HG02588 (cell line): ENCODE measurements at regions not wholly inside any gene's neighbourhood (a gene's known extent, or its start where the extent isn't known, plus 50 kb on each side); places are given as distances from the start of the nearest gene placed in this dataset.
"Not testable (repeated sequence)": the region's sequence is repeated elsewhere in the genome, so short reads cannot be mapped to it uniquely, and the experiment has no call there.

ENCODE experiments used
- ATAC-seq: cut with Tn5 transposase; IDR thresholded peaks from one replicate; pipeline ENCODE4 v1.9.1; 2021; ENCODE audit warnings: mild to moderate bottlenecking, moderate library complexity; ENCODE audit not compliant: unreplicated experiment

- ATAC-seq = no peak
These were observed 185.9 kb downstream of the RGS9 start for GRCh38 chr17:65323049-65323448.

GRCh38 chr17:65320820-65321219, 183.7 kb downstream of the RGS9 start:
- ATAC-seq = no peak

- ATAC-seq = no peak
These were observed 177.0 kb downstream of the RGS9 start for GRCh38 chr17:65314212-65314611.

- no peak for ATAC-seq
These were observed 175.7 kb downstream of the RGS9 start for GRCh38 chr17:65312718-65313377.

DNA sequence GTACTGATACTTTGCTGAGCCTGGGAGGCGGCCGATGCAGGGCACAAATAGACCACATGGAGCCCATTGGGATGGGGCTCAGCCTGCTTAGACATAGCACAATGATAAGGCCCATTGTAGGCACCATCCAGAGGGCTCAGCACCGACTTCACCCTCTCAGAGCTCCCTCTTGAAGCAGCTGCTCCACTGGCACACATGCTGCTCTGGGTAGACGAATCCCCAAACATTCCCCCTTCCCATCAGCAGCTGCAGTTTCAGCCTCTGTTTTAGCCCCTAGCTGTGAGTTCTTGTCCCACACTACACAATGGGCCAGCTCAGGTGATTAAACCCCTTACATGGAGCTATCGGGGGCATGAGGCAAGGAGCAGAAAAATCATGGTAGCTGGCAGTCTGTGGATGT, 174.1 kb downstream of the RGS9 start:
- no peak for ATAC-seq

DNA sequence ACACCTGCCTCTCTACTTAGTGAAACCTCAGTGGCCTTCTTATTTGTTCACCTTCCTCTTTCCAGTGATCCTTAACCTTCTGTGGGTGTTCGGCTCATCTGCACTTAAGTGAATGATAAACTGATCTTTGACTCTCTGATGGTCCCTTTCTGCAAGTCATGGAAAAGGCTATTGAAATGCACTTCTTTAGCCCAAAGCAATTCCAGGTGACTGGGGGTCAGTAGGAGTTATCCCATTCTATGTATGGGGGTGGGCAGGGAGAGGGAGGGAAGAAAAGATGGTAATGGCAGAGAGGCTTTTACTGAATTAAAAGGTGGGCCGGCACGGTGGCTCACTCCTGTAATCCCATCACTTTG, 170.8 kb downstream of the RGS9 start:
- no peak for ATAC-seq

DNA sequence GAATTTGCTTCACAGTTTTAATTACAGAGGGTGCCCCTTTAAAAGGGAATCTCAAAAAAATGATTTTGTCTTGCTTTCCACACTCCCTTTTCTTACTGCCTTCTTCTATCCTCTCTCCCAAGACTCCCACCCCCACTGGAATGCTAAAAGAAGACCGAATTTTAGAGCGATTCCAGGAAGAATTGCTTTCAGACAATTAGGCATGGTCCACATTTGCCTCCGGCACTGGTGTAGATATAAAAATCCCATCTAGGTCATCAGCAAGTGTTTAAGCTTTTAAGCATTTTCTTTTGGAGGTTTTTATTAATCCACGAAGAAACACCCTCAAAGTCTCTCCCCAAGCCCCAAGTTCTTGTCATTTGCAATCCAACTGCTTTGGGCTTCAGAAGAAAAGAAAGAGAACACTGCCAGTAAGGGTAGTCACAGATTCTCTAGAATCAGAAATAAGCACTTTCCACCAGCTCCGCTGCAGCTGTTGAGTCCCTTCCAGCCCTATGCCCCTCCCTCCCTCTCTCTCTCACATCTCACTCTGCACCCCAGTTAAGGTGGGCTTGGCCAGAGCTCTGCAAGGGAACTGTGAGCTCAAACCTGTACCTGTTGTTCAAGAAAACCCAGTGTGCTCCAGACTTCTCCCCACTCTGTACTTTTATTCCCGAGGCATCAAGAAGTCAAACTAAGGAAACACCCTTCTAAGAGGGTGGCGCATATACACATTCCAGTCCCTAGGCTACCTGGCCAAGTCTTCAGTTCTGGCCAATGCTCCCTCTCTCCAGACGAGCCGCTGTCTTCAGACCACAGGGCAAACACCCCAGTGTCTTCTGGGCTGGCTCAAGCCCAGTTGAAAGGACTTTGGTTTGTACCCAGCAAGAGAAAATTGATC, 170.2 kb downstream of the RGS9 start:
- no peak for ATAC-seq

DNA sequence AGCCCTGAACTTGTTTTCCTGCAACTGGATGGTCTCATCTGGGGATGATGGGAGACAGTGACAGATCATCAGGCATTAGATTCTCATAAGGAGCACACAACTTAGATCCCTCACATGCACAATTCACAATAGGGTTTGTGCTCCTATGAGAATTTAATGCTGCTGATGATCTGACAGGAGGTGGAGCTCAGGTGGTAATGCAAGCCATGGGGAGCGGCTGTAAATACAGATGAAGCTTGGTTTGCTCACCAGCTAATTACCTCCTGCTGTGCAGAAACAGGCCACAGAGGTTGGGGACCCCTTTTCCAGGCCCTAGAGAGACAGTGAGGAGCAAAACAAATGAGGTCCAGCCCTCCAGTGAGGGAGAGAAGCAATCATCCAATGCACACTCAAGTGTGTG, 168.6 kb downstream of the RGS9 start:
- ATAC-seq = no peak

- no peak for ATAC-seq
These were observed 167.9 kb downstream of the RGS9 start for GRCh38 chr17:65305116-65305515.

DNA sequence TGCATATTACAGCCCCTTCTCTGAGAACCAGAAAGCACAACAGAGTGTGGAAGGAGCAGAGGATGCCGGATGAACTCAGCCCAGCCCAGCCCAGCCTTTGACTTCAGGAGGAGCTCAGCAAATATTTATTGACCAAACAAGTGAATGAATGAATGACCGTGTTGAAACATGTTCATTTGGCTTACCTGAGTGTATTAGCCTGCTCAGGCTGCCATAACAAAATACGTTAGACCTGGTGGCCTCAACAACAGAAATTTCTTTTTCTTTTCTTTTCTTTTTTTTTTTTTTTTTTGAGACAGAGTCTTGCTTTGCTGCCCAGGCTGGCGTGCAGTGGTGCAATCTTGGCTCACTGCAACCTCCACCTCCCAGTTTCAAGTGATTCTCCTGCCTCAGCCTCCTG, 164.7 kb downstream of the RGS9 start:
- ATAC-seq = not testable (repeated sequence)

DNA sequence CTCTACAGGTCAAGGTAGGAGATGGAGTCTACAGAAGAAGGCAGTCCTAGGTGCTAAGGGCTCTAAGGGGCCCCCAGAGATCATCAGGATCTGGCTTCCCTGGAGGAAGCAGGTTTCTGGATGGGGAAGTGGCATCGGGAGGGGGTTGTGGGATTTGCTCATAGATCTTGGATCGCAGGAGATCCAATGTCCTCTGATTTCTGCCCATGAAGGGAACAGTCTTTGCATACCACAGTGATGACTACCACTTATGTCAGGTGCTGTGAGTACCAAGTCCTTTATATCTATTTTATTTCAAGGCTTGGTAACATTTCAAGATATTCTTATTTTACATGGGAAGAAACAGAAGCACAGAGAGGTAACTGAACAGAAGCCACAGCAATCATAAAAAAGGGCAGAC, 164.0 kb downstream of the RGS9 start:
- ATAC-seq = no peak

DNA sequence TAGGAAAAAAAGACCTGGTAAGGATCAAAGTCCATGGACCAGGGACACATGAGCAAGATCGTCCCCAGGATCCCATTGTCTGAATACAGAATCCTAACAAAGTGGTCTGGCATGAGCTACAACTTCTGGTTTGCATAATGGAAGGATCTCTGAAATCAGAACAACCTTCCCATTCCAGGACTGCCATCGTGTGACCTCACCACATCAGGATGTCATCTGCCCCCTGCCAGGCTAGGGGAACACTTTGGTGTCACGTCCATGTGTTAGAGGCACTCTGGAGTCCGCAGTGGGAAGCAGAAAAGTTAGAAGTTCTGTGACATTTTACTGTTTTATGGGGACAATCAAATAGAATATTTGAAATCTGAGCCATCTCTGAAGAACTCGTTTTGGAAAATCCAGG, 160.7 kb downstream of the RGS9 start:
- ATAC-seq = no peak

DNA sequence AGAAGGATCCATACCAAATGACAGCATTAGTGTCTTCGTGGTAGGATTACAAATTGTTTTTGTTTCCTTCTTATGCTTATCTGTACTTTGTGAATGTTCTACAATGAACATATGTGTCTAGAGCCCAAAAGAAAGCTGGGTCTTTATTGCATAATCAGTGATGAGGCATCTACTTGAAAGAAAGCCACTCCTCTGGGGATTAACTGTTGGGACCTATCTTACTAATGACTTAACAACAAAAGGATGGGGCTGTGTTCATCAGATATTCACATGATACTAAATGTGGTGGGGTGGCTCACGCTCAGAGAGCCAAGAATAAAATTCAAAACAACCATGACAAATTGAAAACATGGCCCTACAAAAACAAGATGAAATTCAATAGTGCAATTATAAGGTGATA, 160.2 kb downstream of the RGS9 start:
- ATAC-seq = no peak

- ATAC-seq = peak; percentile 50
These were observed 157.1 kb downstream of the RGS9 start for GRCh38 chr17:65294181-65294719.

GRCh38 chr17:65293584-65294180, 156.5 kb downstream of the RGS9 start:
- ATAC-seq = no peak

DNA sequence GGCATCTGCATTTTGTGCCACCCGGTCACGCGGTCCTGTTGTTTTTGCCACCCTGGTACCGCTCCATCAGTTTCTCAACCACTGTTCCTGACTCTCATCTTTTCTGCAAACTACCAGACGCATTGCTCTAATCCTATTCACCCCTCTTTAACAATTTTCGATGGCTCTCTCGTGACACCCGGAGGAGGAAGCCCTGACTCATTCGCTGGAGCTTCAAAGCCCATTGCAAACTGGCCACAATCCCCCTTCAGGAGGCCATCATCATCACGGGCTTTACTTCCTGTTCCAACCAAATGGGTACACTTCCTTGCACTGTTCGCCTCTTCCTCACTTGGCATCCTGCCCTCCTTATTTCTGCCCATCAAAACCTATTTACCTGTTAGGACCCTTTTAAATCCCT, 155.3 kb downstream of the RGS9 start:
- no peak for ATAC-seq

GRCh38 chr17:65291301-65291700, 154.1 kb downstream of the RGS9 start:
- ATAC-seq = not testable (repeated sequence)

- ATAC-seq = no peak
These were observed 153.4 kb downstream of the RGS9 start for GRCh38 chr17:65290616-65291015.

DNA sequence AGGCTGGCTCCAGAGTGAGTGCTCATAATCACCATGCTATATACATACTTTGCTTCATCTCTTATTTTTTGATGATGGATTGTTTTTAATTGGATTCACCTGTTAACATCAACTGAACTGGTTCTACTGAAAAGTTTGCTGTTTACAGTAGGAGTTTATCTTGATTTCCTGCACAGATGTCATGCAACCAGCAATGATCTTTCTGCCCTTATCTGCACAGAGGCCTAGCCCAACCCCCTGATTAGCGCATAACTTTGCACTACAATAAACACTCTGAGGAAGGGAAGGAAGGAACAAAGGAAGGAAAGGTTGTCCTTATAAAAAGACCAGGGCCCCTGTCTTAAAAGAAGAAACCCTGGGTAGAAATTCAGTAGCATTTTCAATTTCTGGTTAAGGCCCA, 152.9 kb downstream of the RGS9 start:
- no peak for ATAC-seq

DNA sequence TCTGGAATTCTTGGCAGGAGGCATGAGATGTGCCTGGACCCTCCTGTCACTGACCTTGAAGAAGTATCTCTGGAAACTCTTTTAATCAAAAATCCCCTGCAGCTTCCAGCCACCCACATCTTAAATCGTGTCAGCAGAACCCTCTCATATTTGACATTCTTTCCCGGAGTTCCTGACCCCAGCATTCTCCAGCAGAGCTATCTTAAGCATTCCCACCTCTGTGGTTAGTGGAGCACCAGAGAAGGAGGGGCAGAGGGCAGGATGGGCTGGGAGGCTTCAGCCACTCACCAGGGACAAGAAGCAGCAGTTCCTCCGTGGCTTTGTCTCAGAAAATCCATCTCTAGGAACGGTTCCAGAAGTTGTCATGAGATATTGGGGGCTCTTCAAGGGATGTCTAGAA, 149.9 kb downstream of the RGS9 start:
- ATAC-seq = no peak

DNA sequence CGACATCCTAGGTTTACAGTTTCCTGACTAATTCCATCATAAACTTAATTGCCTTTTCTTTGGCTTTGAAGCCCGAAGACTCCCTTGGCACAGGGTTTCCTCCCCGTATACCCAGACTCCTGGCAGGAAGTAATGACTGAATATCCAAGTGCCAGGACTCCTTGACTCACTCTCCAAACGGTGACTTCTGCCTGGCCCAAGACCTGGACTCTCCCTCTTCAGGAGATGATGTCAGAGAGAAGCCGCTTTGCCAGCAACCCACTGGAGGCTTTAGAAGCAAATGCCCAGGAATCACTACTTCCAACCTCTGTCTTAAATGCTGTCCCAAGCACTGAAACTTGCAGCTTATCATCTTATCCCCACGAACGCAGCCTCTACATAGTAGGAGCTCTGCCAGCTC, 146.5 kb downstream of the RGS9 start:
- no peak for ATAC-seq

GRCh38 chr17:65279456-65279855, 142.3 kb downstream of the RGS9 start:
- no peak for ATAC-seq
